NCI-H510A (cell line): ENCODE measurements at regions not wholly inside any gene's neighbourhood (a gene's known extent, or its start where the extent isn't known, plus 50 kb on each side); places are given as distances from the start of the nearest gene placed in this dataset.
"Not testable (repeated sequence)": the region's sequence is repeated elsewhere in the genome, so short reads cannot be mapped to it uniquely, and the experiment has no call there.

Source experiments
- DNase-seq: peaks from one replicate; lab custom pipeline; 2025; lab: John Stamatoyannopoulos, UW

DNA sequence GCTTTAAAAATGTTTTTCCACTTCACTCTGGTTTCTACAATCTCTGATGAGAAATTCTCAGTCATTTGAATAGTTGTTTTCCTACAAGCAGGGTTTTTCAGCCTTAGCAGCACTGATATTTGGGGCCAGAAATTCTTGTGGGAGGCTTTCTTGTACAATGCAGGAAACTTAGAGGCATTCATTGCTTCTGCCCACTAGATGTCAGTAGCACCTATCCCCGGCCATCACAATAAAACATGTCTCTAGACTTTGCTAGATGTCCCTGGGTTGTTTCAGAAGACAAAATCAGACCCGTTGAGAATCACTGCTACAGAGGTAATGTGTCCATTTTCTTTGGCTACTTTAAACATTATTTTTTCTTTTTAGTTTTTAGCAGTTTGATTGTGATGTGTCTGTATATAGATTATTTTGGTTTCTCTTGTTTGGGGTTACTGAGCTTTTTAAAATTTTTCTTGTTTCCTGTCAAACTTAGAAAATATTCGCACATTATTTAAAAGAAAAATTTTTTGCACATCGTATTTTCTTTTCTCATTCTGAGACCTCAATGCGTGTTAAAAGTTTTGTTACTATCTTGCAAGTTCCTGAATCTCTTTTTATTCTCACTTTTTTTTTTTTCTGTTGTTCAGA lies 60.8 kb upstream of the CCDC179 start:
- no peak for DNase-seq

DNA sequence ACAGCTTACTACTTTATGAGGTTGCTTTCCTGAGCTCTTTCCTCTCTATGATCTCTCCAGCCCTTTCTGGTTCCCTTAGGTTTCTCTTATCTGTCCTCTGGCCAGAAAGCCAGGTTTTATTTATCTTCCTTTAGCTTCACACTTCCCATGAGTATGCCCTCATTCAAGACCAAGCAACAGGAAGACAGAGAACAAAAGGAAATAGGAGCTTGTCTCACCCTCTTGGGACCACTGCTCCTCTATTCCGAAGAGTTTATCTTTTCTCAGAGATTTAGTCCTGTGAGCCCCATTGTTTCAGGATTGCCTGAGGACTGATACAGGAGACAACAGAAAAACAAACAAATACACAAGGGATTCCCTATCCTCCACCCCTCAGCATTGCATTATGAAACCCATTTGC lies 62.4 kb upstream of the CCDC179 start:
- no peak for DNase-seq

DNA sequence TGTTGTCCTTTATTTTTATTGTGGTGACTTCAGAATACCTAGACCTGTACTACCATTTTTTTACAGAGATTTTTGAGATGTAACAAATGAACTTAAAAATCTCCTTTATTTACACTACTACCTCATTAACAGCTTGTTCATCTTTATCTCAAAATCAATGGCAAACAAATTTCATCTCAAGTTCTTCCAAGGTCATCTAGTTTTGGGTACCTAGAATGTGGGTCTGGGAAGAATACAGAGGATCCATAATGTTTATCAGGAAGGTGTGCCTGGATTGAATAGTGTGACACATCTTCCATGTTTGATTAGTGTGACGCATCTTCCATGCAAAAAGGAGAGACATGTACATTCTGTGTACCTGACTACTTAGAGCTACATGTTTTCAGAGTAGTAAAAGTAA lies 63.3 kb upstream of the CCDC179 start:
- no peak for DNase-seq

DNA sequence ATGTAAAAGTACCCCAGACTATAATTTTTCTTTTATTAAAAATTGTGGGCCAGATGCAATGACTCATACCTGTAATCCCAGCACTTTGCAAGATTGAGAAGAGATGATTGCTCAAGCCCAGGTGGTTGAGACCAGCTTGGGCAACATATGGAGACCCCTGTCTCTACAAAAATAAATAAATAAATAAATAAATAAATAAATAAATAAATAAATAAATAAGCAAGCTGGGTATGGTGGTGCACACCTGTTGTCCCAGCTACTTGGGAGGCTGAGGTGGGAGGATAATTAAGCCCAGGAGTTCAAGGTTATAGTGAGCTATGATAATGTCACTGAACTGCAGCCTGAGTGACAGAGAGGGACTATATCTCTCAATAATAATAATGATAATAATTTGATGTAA lies 66.1 kb upstream of the CCDC179 start:
- DNase-seq: no peak

DNA sequence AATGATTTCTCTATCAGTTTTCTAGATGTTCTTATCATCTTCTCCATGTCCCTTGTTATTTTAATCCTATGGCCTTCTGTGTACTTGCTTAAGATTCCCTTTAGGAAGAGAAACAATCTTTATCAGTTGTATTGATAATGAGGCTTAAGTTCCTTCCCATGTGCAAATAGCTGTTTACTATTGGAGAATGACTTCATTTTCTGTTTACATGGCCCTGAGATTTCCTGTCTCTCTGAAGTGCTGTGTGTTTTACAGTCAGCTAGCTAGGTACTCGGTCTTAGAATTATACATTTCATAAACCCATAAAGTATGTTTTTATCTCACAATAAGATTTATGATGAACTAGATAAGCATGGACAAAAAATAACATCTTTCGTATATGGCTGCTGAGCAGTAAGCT lies 67.5 kb upstream of the CCDC179 start:
- no peak for DNase-seq

DNA sequence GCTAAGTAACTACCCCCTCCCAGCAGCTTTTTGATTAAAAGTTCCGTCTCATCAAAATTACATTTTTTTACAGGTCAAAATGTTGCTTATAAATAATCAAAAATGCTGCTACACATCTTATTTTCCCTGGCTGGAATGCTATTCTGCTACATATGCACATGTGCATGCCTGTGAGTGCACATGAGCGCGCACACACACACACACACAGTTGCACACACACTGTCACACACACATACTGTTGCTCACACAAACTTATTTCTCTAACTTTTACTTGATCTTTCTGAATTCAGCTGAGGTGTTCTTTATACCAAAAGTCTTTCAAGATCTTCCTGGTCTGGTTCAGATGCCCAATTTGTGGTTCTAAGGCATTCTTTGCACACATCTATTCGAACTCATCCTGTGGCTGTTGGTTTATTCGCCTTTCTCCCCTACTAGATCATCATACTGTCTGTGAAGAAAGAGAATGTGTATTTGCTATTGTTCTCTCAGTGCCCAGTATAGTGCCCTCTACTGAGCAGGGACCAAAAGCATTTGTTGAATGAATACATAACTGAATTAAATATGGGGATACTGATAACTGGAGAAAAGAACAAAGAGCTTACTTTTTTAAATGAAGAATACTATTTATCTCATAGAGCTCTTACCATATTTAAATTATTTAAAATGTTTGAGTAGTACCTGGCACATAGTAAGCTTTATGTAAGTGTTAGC lies 68.1 kb upstream of the CCDC179 start:
- DNase-seq: no peak

DNA sequence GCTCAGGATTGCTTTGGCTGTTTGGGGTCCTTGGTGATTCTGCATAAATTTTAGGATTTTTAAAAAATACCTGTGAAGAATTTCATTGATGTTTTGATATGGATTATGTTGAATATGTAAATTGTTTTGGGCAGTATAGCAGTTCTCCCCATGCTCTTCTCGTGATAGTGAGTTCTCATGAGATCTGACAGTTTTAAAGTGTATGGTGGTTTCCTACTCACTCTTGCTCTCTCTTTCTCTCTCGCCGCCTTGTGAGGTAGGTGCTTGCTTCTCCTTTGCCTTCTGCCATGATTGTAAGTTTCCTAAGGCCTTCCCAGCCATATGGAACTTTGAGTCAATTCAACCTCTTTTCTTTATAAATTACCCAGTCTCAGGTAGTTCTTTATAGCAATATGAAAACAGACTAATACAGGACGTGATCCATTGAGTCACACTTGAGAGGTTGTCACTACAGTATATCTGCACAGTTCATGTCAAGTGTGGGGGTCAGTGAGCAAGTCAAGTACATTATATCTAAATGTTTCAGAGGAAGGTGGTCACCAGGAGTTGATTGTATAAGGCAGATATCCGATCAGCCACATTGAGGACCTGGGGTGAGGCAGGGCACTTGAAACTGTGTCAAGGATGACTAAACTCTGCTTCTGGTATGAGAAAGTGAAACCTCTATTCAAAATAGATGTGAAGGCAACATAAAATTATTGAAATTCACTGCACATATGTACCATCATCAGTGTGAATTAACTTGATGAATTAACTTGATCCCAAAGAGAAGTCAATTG lies 70.7 kb upstream of the CCDC179 start:
- DNase-seq: no peak

DNA sequence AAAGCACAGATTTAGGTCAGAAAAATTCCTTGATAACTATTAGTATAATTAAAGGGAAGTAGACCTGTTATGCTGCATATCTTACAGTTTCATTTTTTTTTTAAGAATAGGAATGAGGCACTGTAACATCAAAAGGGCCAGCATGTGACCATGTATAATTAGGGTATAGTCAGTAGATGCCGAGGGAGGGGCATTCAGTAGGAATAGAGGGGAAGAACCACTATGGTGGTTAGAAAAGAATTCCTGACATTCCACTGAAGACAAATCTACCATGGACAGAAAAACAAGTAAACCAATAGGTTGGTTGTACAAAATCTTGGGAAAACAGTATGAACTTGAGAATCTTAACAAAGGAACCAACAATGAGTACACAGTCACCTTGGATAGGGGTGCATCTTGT lies 78.4 kb upstream of the CCDC179 start:
- no peak for DNase-seq

DNA sequence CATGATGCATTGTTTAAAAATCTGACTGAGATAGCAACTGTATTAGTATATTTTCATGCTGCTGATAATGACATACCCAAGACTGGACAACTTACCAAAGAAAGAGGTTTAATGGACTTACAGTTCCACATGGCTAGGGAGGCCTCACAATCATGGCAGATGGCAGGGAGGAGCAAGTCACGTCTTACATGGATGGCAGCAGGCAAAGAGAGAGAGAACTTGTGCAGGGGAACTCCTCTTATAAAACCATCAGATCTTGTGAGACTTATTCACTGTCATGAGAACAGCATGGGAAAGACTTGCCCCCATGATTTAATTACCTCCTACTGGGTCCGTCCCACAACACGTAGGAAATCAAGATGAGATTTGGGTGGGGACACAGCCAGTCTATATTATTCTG lies 81.3 kb upstream of the CCDC179 start:
- DNase-seq: not testable (repeated sequence)

DNA sequence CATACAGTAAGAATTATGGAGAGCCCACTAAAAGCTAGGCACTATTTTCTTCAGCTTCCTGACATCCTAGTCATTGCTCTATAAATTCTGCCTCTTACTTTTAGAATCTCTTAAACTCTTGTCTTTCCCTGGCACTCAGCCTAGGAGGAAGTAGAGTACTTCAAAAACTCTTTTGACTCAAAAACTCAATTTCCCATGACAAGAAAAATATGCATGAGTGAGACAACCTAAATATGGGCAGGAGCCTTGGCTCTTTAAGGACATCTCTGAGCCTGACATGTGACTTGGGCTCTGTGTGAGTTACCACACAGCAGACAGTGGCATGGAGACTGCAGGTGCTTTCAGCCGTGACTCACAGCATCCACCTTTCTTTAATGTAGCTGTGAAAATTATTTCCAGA lies 97.5 kb upstream of the CCDC179 start:
- DNase-seq: no peak

DNA sequence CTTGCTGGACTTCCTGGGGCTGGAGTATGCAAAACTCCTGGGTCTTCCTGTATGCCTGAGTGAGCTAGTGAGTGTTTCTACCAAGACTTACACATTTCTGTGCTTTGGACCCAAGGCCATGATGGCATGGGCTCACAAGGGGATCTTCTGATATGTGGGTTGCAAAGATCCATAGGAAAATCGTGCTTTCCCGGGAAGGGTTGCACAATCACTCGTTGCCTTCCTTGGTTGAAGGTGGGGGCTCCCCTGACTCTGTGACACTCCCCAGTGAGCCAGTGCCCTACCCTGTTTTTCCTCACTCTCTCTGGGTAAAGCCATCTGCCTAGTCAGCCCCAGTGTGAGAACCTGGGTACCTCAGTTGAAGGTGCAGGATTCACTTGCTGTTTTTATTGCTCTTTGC lies 114.0 kb upstream of the CCDC179 start:
- no peak for DNase-seq

DNA sequence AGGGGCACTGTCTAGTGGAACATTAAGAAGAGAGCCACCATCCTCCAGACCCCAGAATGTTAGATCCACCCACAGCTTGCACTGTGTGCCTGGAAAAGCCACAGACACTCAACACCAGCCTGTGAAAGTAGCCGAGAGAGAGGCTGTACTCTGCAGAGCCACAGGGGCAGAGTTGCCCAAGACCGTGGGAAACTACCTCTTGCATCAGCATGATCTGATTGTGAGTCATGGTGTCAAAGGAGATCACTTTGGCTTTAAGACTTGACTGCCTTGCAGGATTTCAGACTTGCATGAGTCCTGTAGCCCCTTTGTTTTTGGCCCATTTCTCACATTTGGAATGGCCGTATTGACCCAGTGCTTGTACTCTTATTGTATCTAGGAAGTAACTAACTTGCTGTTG lies 115.9 kb upstream of the CCDC179 start:
- DNase-seq: no peak

DNA sequence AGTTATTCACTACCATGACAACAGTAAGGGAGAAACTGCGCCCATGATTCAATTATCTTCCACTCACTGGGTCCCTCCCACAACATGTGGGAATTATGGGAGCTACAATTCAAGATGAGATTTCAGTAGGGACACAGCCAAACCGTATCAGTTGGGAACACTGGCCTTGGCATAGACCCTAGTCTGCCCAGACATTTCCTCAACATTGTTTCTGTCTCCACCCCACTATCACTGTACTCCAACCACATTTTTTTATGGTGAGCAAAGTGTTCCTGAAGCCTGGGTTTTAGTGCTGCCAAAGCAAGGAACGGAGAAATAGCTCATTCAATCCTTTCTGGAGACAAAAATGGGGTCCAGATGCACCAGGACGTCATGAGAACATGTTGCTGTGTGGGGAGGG lies 122.6 kb upstream of the CCDC179 start:
- no peak for DNase-seq

DNA sequence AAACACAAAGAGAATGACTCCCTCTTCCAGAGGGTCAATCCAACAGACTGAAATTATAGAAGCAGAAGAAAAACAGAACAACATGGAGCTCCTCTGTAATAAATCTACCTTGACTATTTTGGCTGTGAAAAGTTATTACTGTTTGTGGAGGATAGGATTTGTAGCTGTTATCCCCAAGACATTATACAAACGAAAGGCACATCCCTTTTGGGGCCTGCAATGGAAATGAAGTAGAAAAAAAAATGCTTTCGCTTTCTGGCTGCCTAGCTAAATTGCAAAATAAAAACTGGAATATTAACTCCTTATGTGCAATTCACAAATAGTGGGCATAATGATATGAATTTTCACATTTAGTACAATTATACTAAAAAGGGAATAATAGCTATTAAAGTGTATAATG lies 123.8 kb upstream of the CCDC179 start:
- no peak for DNase-seq

DNA sequence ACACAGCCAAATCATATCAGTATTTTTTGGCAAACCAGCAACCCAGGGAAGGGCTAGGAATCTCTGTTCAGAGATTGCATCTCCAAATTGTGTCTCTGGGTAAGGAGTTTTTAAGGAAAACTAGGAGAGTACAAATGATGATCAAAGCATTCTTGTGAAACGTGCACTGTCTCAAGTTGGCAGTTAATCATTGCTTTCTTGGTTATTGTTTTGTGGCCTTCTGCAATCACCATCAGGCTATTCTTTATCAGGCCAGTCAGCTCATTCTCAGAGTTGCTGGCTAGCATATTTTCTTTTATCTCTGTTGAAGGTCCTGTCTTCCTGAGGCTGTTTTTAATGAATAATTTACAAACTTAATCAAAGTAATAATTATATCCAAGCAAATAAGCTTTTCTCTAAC lies 129.1 kb upstream of the CCDC179 start:
- no peak for DNase-seq

DNA sequence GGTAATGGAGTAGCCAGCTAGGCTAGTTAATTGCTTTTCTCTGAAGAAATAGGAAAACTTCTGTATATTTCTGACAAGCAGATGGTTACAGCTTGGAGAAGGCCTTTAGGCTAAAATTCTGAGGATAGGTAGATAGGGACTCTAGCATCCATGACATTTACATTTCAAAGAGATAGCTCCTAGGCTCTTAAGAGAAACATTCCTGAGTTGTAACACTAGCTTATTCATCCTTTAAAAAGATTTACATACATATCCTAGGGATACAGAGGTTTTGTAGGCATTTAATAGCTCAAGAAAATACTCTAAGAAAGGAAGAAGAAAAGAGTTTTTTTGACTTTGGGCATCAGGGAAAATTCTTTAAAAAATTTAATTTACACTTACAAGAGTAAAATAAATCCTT lies 130.9 kb upstream of the CCDC179 start:
- no peak for DNase-seq

DNA sequence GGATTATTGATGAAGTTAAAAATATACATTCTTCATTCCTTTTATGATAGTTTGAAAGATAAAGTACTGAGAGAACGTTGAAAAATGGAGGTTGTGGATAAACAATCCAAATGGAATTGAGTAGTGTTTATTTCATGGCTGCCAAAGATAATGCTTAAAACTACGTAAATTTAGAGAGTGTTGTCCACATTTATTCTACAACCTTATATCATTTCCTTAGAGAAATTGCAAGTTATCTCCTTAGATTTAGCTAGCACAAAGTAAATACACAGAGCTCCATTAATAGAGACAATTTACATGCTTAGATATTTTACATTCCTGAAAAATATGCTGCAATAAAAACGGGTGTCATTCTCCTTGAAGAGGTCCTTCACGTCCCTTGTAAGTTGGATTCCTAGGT lies 146.5 kb upstream of the CCDC179 start:
- no peak for DNase-seq

DNA sequence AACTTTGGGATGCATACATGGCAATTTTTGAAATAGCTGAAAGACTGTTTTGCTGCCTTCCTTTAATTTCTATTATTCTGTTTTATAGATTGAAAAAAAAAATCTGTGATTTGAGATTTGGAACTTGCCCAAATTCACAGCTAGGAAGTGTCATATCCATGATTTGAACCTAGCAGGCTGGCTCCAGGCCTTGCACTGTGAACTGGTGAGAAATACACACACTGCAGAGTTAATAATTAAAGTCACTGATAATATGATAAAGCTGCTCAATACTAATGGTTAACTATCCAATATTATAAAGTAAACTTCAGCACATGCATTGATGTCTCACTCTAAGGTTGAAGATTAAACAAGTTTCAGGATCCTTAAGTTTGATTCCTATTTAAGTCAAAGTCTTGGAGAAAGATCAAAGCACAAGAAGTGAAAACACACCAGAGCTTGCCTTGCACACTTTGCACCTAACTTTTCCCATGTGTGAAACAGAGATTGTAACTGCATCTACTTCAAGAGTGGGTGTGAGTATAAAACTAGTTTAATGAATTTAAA lies 150.6 kb upstream of the CCDC179 start:
- no peak for DNase-seq

DNA sequence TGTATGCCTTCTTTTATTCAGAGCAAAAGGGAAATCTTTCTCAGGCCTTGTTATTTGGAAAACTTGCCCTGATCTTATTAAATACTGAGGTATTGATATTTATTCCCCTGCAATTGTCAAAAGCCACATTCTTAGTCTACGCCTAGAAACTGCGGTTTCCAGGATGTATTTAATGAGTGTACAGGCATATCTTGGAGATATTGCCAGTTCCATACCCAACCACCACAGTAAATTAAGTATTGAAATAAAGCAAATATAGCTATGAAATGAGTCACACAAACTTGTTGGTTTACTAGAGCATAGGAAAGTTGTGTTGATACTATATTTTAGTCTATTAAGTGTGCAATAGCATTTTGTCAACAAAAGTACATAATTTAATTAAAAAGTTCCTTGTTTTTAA lies 152.7 kb upstream of the CCDC179 start:
- no peak for DNase-seq

DNA sequence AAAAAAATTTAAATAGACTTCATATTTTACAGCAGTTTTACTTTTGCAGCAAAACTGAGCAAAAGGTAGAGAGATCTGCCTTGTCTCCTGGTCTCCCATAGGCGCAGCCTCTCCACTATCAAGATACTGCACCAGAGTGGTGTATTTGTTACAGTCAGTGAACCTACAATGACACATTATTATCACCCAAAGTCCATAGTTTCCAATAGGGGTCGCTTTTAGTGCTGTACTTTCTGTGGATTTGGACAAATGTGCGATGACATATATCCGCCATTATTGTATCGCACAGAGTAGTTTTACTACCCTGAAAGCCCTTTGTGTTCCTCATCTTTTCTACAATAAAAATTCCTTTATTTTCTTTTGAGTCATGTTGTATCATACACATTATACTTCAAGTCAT lies 153.2 kb upstream of the CCDC179 start:
- DNase-seq: no peak

DNA sequence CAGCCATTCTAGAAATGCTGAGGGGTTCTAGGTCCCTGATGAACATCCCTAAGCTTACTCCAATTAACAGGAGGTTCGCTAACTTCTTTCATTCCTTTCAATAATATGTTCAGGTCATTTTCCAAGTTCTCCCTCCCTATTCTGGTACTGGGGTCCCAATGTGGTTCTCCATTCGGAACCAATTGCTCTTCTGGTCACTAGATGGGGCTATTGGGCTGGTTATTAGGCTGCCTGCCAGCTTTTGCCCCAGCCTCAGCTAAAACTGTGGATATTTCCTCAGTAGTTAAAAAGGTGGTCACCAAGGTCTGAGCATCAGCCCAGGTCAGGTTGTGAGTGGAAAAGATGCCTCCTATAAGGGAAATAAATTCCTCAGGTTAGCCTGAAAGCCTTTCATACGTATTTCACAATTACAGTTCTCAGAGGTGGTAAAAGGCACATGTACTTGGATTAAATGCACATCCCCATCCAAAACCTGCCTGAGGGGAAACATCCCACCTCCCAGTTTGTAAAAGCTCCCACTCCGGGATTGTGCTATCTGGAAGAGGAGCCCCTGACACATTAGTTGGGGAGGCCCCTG lies 161.1 kb upstream of the CCDC179 start:
- DNase-seq: no peak

DNA sequence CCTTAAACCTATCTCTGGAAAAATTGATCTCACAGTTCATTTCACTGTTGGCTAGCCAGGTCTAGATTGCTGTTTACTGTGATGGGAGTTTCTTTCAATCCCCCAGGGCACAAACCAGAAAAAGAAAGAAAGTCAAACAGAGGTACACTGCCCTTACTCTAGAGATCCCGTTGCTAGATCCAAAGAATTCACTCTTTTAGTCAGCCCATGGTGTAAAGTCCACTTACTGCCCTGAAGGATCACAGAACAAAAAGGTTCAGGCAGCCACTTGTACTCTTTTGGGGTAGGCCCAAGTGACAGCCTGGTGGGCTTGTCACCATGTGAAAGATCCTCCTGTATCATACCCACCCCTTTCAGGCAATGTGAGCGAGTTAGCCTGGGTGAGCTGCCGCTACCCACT lies 162.6 kb upstream of the CCDC179 start:
- DNase-seq: no peak

DNA sequence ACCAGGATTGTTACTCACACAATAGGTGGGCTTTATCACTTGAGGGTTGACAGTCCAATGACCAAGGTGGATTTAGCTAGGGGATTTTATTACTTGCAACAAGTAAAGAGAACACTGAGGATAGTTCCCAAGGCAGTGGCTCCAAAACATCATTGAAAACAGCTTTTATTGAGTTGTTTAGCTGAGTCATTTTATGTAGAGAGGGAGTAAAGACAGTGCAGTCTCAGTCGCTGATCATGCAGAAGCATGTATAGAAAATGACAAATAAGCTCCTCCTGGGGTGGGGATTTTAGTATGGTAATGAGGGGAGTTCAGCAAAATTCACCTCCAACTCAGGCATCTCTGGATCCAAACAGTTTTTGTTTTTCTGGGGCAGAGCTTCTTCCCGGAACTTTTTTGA lies 163.0 kb upstream of the CCDC179 start:
- DNase-seq: no peak
